ENCODE measurements at regions not wholly inside any gene's neighbourhood (a gene's known extent, or its start where the extent isn't known, plus 50 kb on each side); places are given as distances from the start of the nearest gene placed in this dataset.

GRCh38 chr7:17502213-17503060, 204.0 kb downstream of the AHR start:
- Histone ChIP-seq H3K4me3 (ENCODE audit: insufficient read depth, low read depth, low read length) (no peak overlapping the region), H3K9me3 (ENCODE audit: insufficient read depth, low read depth, low read length) (no peaks in the 10 kb centered on the region), H3K27ac (ENCODE audit: low read depth, low read length) (no peak overlapping the region), H3K79me2 (ENCODE audit: insufficient read depth, low read length) (no peaks in the 10 kb centered on the region), H2AFZ (ENCODE audit: low read depth, low read length) (no peak overlapping the region), H4K20me1 (ENCODE audit: insufficient read depth, low read length) (no peaks in the 10 kb centered on the region), H3K9ac (ENCODE audit: low read length) (no peak overlapping the region), H3K4me1 (ENCODE audit: insufficient read depth, low read length) (peaks cover 8% of the 10 kb centered on the region), H3K4me2 (ENCODE audit: low read length) (no peak overlapping the region), H3K27me3 (ENCODE audit: insufficient read depth, low read length) (no peaks in the 10 kb centered on the region), H3K36me3 (ENCODE audit: insufficient read depth, low read length) (no peaks in the 10 kb centered on the region)
- no peaks in the 10 kb centered on the region for H3K4me1 Mint-ChIP-seq (ENCODE audit: low read depth, unreplicated experiment)
- no peak overlapping the region for H3K4me3 Mint-ChIP-seq (ENCODE audit: unreplicated experiment)
- H3K9me3 Mint-ChIP-seq (ENCODE audit: unreplicated experiment): no peaks in the 10 kb centered on the region
- TF ChIP-seq EZH2 (IDR thresholded peaks at IDR 0.05; ENCODE audit: insufficient read depth, low read length) (no peak), CTCF (IDR thresholded peaks at IDR 0.05; ENCODE audit: insufficient read depth, low read depth, low read length) (no peak)
- DNase-seq (ENCODE audit: low read depth): no peak
- no peaks in the 10 kb centered on the region for H3K36me3 Mint-ChIP-seq (ENCODE audit: low read depth, unreplicated experiment)
- H3K27ac Mint-ChIP-seq (ENCODE audit: unreplicated experiment): no peak overlapping the region
- no peak for FAIRE-seq
- no peaks in the 10 kb centered on the region for H3K27me3 Mint-ChIP-seq (ENCODE audit: low read depth, unreplicated experiment)

GRCh38 chr7:17506095-17506494, 207.6 kb downstream of the AHR start:
- peak; percentile 60 for DNase-seq (ENCODE audit: low read depth)
- TF ChIP-seq EZH2 (IDR thresholded peaks at IDR 0.05; ENCODE audit: insufficient read depth, low read length) (no peak), CTCF (IDR thresholded peaks at IDR 0.05; ENCODE audit: insufficient read depth, low read depth, low read length) (no peak)
- H3K4me3 ChIP-seq (ENCODE audit: insufficient read depth, low read depth, low read length): no peak overlapping the region
- H3K79me2 ChIP-seq (ENCODE audit: insufficient read depth, low read length): no peaks in the 10 kb centered on the region
- no peaks in the 10 kb centered on the region for H3K9me3 Mint-ChIP-seq (ENCODE audit: unreplicated experiment)
- no peaks in the 10 kb centered on the region for H3K36me3 ChIP-seq (ENCODE audit: insufficient read depth, low read length)
- H3K9me3 ChIP-seq (ENCODE audit: insufficient read depth, low read depth, low read length): no peaks in the 10 kb centered on the region
- H3K27ac Mint-ChIP-seq (ENCODE audit: unreplicated experiment): no peak overlapping the region
- FAIRE-seq: no peak
- no peak overlapping the region for H3K4me2 ChIP-seq (ENCODE audit: low read length)
- peaks cover 8% of the 10 kb centered on the region for H3K4me1 ChIP-seq (ENCODE audit: insufficient read depth, low read length)
- no peak overlapping the region for H2AFZ ChIP-seq (ENCODE audit: low read depth, low read length)
- H4K20me1 ChIP-seq (ENCODE audit: insufficient read depth, low read length): no peaks in the 10 kb centered on the region
- no peak overlapping the region for H3K4me3 Mint-ChIP-seq (ENCODE audit: unreplicated experiment)
- no peaks in the 10 kb centered on the region for H3K36me3 Mint-ChIP-seq (ENCODE audit: low read depth, unreplicated experiment)
- no peaks in the 10 kb centered on the region for H3K27me3 Mint-ChIP-seq (ENCODE audit: low read depth, unreplicated experiment)
- H3K27me3 ChIP-seq (ENCODE audit: insufficient read depth, low read length): no peaks in the 10 kb centered on the region
- no peaks in the 10 kb centered on the region for H3K4me1 Mint-ChIP-seq (ENCODE audit: low read depth, unreplicated experiment)
- no peak overlapping the region for H3K9ac ChIP-seq (ENCODE audit: low read length)
- H3K27ac ChIP-seq (ENCODE audit: low read depth, low read length): no peak overlapping the region

GRCh38 chr7:17506596-17506995, 208.1 kb downstream of the AHR start:
- Mint-ChIP-seq H3K27me3 (ENCODE audit: low read depth, unreplicated experiment) (no peaks in the 10 kb centered on the region), H3K27ac (ENCODE audit: unreplicated experiment) (no peak overlapping the region), H3K36me3 (ENCODE audit: low read depth, unreplicated experiment) (no peaks in the 10 kb centered on the region), H3K4me3 (ENCODE audit: unreplicated experiment) (no peak overlapping the region), H3K4me1 (ENCODE audit: low read depth, unreplicated experiment) (no peaks in the 10 kb centered on the region), H3K9me3 (ENCODE audit: unreplicated experiment) (no peaks in the 10 kb centered on the region)
- H3K27ac ChIP-seq (ENCODE audit: low read depth, low read length): no peak overlapping the region
- H3K9ac ChIP-seq (ENCODE audit: low read length): no peak overlapping the region
- TF ChIP-seq CTCF (IDR thresholded peaks at IDR 0.05; ENCODE audit: insufficient read depth, low read depth, low read length) (no peak), EZH2 (IDR thresholded peaks at IDR 0.05; ENCODE audit: insufficient read depth, low read length) (no peak)
- no peaks in the 10 kb centered on the region for H4K20me1 ChIP-seq (ENCODE audit: insufficient read depth, low read length)
- no peak overlapping the region for H2AFZ ChIP-seq (ENCODE audit: low read depth, low read length)
- peaks cover 6% of the 10 kb centered on the region for H3K4me1 ChIP-seq (ENCODE audit: insufficient read depth, low read length)
- no peaks in the 10 kb centered on the region for H3K36me3 ChIP-seq (ENCODE audit: insufficient read depth, low read length)
- H3K79me2 ChIP-seq (ENCODE audit: insufficient read depth, low read length): no peaks in the 10 kb centered on the region
- no peak for DNase-seq (ENCODE audit: low read depth)
- no peak for FAIRE-seq
- no peaks in the 10 kb centered on the region for H3K9me3 ChIP-seq (ENCODE audit: insufficient read depth, low read depth, low read length)
- H3K4me2 ChIP-seq (ENCODE audit: low read length): no peak overlapping the region
- no peaks in the 10 kb centered on the region for H3K27me3 ChIP-seq (ENCODE audit: insufficient read depth, low read length)
- H3K4me3 ChIP-seq (ENCODE audit: insufficient read depth, low read depth, low read length): no peak overlapping the region

Data from astrocyte (in vitro differentiated cells and primary cell).